Stromal cell of bone marrow (primary cell): ENCODE measurements at regions not wholly inside any gene's neighbourhood (a gene's known extent, or its start where the extent isn't known, plus 50 kb on each side); places are given as distances from the start of the nearest gene placed in this dataset.

Experiments
- DNase-seq: peaks from one replicate; pipeline ENCODE4 v3.0.0-alpha.2; 2012; ENCODE audit warnings: low read depth

GRCh38 chr18:27826101-27826500 is 350.8 kb downstream of the CDH2 start:
- no peak for DNase-seq

DNA sequence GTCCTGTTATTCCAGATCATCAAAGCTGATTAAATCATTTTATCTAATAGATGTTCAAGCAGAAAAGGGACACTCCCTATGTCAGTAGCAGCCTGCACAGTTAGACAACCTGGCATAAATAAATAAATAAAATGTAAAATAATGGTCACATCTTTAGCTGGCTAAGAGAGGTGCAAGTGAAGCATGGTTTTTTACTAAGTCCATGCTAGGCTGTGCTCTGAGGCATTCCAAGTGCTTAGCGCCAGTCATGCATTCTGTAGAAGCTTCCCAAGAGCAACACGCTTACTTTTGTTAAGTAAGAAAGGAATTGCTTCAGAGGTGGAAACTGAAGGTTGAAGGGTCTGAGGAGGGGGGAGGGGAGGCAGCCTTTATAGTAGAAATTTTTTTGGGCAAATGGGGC is 351.2 kb downstream of the CDH2 start:
- DNase-seq: no peak

DNA sequence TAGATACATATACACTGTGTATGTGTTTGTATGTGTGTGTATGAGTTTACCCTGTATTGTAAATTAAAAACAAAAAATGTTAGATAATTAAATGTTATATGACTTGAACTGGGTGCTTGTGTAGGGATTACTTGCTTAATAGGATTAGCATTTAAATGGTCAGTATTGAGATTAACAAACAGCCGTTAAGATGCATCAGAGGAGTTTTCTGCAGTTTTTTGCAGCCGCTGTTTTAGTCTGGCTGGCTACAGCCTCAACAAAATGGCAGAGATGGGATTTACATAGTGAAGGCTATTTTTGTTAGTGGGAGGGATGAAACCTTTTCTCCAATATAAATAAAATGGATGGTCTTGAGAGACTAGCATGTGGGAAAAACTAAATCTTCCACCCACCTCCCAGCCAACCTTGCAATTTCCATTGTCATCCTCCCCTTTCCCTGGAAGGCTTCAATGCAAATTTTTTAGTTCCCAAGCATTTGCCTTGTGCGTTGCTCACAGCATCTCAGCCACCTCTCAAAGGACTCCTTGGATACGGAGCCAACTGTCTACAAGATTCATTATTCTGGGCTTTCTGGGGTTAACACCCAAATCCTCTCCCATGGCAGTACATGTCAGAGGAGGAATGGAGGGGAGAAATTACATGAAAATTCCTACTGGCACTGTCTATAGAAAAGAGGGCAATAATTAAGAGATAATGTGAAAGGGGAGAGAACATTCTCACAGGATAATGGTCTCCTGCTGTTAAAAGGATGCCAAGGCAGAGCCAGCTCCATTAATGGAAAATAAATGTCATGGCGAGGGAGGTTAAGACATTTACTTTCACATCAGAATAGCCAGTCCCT is 351.9 kb downstream of the CDH2 start:
- no peak for DNase-seq

GRCh38 chr18:27824275-27824674 is 352.7 kb downstream of the CDH2 start:
- no peak for DNase-seq

GRCh38 chr18:27823053-27823452 is 353.9 kb downstream of the CDH2 start:
- no peak for DNase-seq

- no peak for DNase-seq
Observed at GRCh38 chr18:27808683-27809082, 368.2 kb downstream of the CDH2 start.

GRCh38 chr18:27803957-27804356 is 373.0 kb downstream of the CDH2 start:
- no peak for DNase-seq

- DNase-seq: no peak
Observed at GRCh38 chr18:27797484-27797883, 379.4 kb downstream of the CDH2 start.

GRCh38 chr18:27794181-27794926 is 382.6 kb downstream of the CDH2 start:
- DNase-seq: no peak

GRCh38 chr18:27793013-27793785 is 383.7 kb downstream of the CDH2 start:
- no peak for DNase-seq

DNA sequence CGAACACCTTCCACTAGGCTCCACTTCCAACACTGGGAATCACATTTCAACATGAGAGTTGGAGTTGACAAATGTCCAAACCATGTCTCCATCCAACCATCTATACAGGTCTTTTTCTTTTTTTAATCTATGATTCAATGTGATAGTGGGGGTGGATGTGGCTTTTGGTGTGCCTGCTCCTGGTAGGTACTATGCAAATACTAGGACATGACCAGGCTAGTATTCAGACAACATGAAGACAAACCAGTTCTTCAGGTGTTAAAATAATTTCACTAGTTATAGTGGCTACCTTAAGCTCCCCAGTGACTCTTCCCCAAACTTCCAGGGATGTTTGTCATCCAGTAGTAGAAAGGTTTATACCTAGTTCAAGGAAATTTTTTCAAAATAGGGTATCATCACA is 387.5 kb downstream of the CDH2 start:
- no peak for DNase-seq

DNA sequence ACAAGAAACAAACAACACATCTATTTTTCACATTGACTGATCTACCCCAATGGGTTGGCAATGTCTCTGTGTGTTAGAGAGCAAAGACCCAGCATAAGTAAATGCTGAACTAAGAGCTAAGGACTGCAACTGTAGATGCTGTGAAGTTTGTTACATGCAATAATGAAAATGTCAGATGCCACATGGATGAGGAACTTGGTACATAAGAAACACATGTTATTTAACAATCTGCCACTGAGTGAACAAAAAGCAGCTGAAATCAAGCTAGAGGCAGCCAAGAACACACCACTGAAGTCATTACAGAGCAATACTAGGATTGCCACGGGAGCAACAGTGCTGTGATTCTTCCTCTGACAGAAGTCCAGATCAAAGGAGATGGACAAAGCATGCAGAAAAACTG is 389.4 kb downstream of the CDH2 start:
- no peak for DNase-seq

- no peak for DNase-seq
Observed at GRCh38 chr18:27785815-27786471, 391.0 kb downstream of the CDH2 start.

DNA sequence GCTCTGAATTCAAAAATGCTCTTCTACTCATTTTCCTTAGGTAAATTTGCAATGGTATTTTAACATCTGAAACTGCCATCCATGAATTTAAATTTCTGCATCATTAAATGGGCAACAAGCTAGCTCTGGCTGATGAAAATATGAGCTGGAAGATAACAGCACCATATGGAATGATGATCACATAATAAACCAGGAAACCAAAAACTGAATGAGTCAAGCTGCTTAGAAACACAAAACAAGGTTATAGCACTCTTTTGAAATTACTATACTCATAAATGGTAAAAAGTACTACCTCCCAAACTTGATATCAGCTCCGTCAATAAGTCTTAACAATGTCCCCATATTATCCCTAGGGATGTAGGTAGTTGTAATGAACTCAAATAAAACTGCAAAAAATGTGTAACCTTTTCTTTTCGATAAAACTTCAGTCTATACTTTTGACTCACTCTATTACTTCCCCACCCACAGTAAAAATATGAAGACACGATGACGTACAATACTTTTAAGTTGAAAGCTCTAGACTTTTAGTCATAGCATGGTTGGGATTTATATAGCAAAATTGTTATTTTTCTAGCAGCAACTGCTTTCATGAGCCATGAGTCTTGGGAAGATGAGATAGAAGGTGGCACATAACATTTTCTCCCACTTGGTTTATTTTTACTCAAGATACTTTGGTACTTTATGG is 396.7 kb downstream of the CDH2 start:
- DNase-seq: no peak

- DNase-seq: no peak
Observed at GRCh38 chr18:27778925-27779324, 398.0 kb downstream of the CDH2 start.

DNA sequence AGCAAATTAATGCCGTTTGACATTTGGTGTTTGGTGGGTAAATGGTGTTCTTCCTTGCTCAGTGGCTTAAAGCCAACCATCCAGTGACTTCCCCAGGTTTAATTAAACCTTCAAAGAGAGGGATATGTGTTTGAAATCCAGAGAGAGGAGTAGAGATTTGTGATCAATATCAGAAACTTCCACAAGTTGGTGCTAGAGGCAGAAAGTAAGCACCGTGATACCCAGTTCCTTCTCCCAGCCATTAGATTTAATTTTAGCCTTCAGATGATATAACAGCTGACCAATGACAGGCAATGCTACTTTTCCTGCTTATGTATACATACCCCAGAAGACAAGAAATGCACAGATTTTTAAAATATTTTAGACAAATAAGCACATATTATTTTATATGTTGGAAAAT is 398.5 kb downstream of the CDH2 start:
- no peak for DNase-seq

- no peak for DNase-seq
Observed at GRCh38 chr18:27772081-27772480, 404.8 kb downstream of the CDH2 start.

DNA sequence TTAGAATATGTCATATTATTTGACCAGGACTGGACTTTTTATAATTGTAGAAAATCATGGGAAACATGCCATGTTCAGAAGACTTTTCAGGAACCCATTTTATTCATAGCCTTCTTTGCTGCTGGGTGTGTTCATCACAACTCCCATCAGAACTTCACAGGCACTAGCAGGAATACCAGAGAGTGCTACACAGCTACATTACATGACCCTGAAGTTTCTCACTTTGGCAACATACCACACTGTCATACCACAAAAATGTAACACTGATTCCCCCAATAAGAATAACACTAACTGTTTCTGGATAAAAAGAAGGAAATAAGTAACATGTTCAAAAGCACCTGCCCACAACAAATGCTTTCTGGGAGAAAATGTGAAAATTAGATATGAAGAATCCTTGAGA is 405.4 kb downstream of the CDH2 start:
- no peak for DNase-seq

- DNase-seq: no peak
Observed at GRCh38 chr18:27769152-27769551, 407.8 kb downstream of the CDH2 start.

GRCh38 chr18:27763936-27764335 is 413.0 kb downstream of the CDH2 start:
- no peak for DNase-seq

GRCh38 chr18:27763341-27763740 is 413.6 kb downstream of the CDH2 start:
- no peak for DNase-seq

GRCh38 chr18:27762054-27762453 is 414.9 kb downstream of the CDH2 start:
- DNase-seq: no peak
